AG09319 (cell line): ENCODE measurements at regions not wholly inside any gene's neighbourhood (a gene's known extent, or its start where the extent isn't known, plus 50 kb on each side); places are given as distances from the start of the nearest gene placed in this dataset.

Experiments used
- DNase-seq: peaks from one replicate; pipeline ENCODE4 v3.0.0-alpha.2; 2010; ENCODE audit warnings: low read depth; ENCODE audit errors: extremely low read depth
- TF ChIP-seq, protein P1 (sequence below): IDR thresholded peaks from 2 replicates; pipeline ENCODE4 v1.5.1; 2011; ENCODE audit warnings: low read depth, mild to moderate bottlenecking, inconsistent platforms, low read length, moderate library complexity

DNA sequence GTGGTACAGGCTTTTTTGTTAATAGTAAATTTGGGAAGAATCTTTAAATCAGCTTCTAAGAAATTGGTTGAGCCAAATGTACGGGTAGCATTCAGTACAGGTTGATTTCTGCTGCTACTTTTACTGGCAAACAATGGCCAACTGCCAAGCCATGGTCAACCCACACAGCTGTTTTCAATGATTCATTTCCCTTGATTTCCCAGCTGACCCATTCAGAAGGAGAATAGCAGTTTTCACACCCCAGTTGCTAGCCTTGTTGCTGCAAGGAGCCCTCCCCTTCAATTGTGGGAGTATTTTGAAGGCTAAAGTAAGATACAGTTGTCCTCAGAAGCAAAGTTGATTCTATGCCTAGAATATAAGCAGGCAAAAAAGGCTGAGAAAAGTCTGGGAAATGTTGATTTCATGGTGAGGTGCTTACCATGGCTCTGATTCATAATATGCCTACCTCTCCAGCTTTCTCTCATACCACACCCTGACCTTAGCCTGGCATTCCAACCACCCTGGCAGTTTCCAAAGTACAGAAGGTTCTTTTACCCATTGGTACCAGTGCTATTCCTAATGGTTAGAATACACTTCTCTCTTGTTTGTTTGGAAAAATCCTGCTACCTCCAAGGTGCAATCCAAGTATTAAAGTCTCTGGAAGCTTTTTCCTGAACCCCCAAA, 320.3 kb upstream of the TGFBR2 start:
- DNase-seq: peak; percentile 90
- TF ChIP-seq, protein P1, sequence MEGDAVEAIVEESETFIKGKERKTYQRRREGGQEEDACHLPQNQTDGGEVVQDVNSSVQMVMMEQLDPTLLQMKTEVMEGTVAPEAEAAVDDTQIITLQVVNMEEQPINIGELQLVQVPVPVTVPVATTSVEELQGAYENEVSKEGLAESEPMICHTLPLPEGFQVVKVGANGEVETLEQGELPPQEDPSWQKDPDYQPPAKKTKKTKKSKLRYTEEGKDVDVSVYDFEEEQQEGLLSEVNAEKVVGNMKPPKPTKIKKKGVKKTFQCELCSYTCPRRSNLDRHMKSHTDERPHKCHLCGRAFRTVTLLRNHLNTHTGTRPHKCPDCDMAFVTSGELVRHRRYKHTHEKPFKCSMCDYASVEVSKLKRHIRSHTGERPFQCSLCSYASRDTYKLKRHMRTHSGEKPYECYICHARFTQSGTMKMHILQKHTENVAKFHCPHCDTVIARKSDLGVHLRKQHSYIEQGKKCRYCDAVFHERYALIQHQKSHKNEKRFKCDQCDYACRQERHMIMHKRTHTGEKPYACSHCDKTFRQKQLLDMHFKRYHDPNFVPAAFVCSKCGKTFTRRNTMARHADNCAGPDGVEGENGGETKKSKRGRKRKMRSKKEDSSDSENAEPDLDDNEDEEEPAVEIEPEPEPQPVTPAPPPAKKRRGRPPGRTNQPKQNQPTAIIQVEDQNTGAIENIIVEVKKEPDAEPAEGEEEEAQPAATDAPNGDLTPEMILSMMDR: no peak

- TF ChIP-seq, protein P1: no peak
- DNase-seq: no peak
These were observed 319.6 kb upstream of the TGFBR2 start for GRCh38 chr3:30286811-30287210.

DNA sequence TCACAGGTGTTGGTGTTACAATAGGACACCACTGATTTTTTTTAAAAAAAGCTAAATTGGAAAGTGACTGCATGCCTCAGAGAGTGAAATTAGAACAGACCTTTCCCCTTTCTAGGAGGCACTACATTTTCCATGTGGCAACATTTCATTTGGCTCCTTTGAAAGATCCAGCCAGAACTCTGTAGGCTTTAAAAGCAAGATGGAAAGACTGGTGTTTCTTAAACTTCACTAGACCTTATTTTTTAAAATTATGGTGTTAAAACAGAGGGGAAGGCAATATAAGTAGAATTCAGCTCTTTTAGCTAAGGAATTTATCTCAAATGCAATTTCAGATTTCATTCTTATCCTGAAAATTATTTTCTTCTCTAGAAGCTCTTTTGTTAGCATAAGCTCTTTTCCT, 317.6 kb upstream of the TGFBR2 start:
- no peak for DNase-seq
- TF ChIP-seq, protein P1: no peak

- no peak for DNase-seq
These were observed 317.1 kb upstream of the TGFBR2 start for GRCh38 chr3:30289324-30289723.

DNA sequence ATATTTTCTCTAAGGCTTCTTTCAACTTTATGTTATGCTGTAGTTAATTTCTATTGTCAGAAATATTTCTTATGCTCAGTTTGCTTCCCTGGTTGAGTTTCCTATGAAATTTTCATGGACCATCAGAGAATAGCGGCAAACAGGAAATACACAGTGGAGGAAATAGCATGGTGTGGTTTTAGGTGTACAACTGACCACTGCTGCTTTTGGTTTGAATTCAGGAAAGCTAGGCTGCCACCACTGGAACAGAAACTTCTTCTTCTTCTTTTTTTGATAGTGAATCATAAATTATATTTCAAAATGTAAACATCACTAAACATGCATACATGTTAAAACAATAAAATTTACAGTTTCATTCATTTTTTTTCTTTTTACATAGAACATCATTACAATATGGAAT, 316.6 kb upstream of the TGFBR2 start:
- TF ChIP-seq, protein P1: no peak
- DNase-seq: no peak

More at GRCh38 chr3:30289324-30289723, 317.1 kb upstream of the TGFBR2 start:
- TF ChIP-seq, protein P1: no peak

GRCh38 chr3:30290479-30290878, 315.9 kb upstream of the TGFBR2 start:
- TF ChIP-seq, protein P1: no peak
- no peak for DNase-seq

- DNase-seq: no peak
- TF ChIP-seq, protein P1: no peak
These were observed 314.1 kb upstream of the TGFBR2 start for GRCh38 chr3:30292192-30292893.
